Daoy (cell line): ENCODE measurements at regions not wholly inside any gene's neighbourhood (a gene's known extent, or its start where the extent isn't known, plus 50 kb on each side); places are given as distances from the start of the nearest gene placed in this dataset.
A peak's percentile ranks its signal among the peaks of the same experiment; 100 is the strongest.
"Not testable (repeated sequence)": the region's sequence is repeated elsewhere in the genome, so short reads cannot be mapped to it uniquely, and the experiment has no call there.

Experiments
- DNase-seq: peaks from one replicate; pipeline ENCODE4 v3.0.0-alpha.2; 2015; ENCODE audit warnings: low read depth

GRCh38 chr7:131646203-131646602, 89.8 kb upstream of the PODXL start:
- no peak for DNase-seq

DNA sequence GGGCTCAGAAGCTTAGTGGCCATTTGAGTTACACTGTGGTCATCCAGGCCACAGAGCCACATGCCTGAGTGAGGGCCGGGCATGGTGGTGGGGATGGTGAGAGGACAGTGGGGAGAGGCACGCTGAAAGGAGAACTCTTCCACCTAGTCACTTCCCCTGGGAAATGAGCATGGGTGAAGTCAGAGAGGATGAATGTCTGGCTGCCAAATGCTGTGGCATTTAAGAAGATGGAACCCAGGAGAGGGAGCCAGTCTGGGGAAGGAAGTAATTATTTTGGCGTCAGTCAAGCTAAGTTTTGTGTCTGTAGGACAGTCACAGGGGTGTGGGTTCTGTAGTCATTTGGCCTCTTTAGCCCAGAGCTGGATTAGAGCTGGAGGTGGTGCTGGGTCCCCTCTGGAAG, 86.0 kb upstream of the PODXL start:
- no peak for DNase-seq

- no peak for DNase-seq
These were observed 84.3 kb upstream of the PODXL start for GRCh38 chr7:131640686-131641085.

DNA sequence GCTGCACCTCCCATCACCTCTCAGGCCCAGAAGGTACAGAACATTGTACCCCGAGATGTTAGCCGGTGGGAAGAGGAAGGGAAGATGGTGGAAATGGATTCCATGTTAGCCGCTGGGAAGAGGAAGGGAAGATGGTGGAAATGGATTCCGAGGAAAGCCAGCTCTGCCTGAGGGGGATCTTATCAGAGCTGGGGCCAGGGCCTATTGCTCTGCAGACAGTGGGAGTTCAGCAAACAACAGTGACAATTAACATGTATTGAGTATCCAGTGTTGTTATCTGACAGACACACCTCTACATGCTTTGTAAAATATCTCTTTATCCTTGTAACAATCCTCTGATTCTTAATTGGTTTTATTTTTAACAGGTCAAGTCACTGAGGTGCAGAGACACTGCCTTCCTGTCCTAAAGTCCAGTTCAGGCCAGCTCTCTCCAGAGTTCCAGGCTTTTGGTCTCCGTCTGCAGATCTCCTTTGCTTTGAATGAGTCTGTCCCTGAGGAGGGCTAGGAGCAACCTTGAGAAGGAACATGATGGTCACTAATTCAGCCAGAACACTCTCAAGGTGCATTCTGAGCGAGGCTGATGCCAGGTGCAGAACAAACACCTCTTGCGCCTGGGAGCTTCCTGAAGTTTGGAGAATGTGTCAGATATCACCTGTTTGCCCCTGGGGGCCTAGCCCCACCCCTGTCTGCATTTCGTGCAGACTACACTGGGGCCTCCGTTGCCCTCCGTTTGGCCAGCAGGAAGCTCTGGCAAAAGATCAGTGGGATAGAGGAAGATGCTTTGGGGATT, 82.4 kb upstream of the PODXL start:
- DNase-seq, result no peak

DNA sequence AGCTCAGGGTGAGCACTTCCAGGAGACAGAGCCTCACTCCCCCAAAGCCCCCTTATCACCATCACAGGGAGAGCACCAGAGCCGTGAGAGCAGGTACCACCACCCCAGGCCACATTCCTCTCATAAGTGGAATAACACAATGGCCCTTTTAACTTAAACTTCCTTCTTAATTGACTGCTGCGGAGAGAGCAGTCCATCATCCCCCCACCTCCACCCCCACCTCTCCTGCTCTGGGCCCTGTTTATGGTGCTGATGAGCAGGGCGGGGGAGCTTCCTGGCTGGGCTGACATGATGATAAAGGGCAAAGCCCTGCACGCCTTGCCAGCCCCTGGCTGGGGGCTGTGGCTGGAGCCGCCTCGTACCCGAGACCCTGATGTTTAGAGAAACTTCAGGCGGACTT, 81.4 kb upstream of the PODXL start:
- no peak for DNase-seq

DNA sequence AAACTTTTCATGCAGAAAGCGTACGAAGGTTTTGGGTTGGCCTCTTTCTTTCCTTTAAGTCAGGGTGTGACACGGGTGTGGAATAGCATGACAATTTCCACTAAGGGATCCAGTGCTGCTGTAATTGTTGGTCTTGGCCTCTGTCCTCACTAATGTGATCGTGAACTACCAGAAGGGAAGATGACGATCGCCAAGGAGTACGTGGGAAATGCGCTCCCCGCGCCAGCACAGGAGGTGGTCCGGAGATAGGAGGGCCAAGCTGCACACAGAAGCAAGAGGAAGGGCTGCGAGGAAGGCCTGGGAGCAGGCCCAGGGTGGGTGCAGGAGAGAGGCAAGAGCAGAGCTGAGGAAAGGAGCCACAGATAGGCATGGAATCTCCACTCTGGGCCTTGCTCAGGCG, 79.7 kb upstream of the PODXL start:
- no peak for DNase-seq

GRCh38 chr7:131634197-131634596, 77.8 kb upstream of the PODXL start:
- not testable (repeated sequence) for DNase-seq

DNA sequence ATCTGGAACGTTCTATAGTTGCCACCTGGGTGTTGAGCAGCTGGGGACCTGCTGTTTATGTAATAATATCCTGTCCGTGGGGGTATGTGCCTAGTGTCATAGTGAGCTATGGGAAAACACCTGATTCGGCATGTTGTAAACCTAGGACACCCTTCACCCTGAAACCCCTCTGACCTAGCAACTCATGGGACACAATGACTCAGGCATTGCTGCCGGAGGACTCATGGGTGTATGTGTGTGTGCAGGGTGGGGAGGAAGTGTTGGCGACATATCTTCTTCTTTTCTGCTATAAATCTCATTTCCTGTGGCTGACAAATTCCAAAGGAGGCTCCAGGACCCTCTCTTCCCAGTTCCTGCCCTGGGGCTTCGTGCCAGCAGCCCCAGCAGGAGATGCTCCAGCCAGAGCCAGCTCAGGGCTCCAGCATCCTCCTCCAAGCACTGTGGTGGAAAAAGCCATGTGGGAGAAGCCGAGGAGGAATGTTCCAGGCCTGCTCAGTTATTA, 77.0 kb upstream of the PODXL start:
- DNase-seq, result peak; percentile 96

DNA sequence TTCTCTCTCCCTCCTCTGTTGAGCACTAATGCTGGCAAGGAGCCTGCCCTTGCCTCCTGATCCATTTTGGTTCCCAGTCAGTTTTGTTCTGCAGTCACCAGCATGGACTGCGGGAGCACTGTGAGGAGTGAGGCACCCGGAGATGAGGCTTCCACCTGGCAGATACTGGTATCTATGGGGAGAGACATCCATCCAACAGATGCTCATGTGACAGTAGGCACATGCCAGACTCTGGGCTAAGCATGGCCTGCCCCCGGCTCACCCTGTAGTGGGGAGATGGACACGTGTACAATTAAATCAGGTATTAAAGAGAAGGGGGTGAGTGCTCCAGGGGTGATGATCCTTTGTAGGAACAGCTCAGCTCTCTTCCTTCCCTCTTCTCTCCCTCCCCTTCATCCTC, 74.0 kb upstream of the PODXL start:
- no peak for DNase-seq

DNA sequence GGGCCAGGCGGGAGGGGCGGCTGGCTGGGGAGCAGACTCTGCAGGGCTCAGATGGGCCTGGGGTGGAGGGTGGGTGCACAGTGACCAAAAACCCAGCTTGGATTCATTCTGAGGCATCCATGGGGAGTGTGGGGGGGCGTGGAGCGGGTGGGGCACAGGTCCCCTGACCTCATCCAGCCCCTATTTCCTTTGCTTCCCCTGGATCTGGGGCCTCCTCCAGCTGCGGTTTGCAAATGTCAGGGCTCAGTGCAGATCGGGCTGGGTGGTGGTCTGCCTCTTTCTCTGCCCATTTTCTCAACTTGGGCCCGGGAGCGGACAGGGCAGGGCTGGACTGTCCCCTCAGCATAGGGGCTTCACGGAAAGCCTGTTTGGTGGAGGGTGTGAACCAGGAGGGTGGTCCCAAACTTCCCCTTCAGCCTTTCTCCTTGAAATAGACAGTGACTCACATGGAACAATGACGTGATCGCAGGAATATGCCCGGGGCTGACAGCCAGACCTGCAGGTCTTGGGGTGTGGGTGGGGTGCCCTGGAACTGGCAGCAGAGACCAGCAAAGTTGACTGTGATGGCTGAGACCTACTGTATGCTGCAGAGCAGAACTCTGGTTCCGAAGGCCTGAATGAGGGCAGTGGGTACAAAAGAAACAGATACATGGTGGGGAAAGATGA, 72.9 kb upstream of the PODXL start:
- DNase-seq, result peak; percentile 95

- no peak for DNase-seq
These were observed 72.2 kb upstream of the PODXL start for GRCh38 chr7:131628634-131629033.

GRCh38 chr7:131627735-131628190, 71.3 kb upstream of the PODXL start:
- DNase-seq, result no peak

- DNase-seq, result no peak
These were observed 70.2 kb upstream of the PODXL start for GRCh38 chr7:131626643-131627042.

GRCh38 chr7:131625817-131626372, 69.5 kb upstream of the PODXL start:
- peak; percentile 94 for DNase-seq

DNA sequence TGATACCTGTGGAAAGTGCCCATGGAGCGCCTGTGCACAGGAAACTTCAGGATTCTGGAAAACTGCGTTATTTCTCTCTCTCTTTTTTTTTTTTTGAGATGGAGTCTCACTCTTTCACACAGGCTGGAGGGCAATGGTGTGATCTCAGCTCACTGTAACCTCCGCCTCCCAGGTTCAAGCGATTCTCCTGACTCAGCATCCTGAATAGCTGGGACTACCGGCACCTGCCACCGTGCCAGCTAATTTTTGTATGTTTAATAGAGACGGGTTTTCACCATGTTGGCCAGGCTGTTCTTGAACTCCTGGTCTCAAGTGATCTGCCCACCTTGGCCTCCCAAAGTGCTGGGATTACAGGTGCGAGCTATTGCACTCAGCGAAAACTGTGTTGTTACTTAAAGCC, 68.9 kb upstream of the PODXL start:
- not testable (repeated sequence) for DNase-seq

- no peak for DNase-seq
These were observed 68.1 kb upstream of the PODXL start for GRCh38 chr7:131624536-131624935.

- peak; percentile 79 for DNase-seq
These were observed 66.7 kb upstream of the PODXL start for GRCh38 chr7:131623154-131623553.

DNA sequence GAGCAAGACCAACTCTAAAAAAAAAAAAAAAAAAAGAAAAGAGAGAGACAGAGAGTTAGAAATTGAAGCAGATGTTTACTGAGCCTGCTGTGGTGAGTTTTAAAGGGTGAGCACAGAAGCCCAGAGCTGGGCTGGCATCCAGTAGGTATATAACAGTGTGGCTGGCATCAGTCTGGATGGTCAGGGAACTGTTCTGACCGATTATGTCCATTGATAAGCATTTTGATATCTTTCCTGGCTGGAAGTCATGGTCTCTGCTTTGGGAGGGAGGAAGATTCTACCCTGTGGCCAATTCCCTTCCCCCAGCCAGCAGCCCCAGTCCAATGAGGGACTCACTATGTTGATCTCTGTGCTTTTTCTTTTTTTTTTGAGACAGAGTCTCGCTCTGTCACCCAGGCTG, 65.2 kb upstream of the PODXL start:
- no peak for DNase-seq

- DNase-seq, result peak; percentile 88
These were observed 64.5 kb upstream of the PODXL start for GRCh38 chr7:131620673-131621609.

- DNase-seq, result peak; percentile 84
These were observed 63.2 kb upstream of the PODXL start for GRCh38 chr7:131619336-131620305.

DNA sequence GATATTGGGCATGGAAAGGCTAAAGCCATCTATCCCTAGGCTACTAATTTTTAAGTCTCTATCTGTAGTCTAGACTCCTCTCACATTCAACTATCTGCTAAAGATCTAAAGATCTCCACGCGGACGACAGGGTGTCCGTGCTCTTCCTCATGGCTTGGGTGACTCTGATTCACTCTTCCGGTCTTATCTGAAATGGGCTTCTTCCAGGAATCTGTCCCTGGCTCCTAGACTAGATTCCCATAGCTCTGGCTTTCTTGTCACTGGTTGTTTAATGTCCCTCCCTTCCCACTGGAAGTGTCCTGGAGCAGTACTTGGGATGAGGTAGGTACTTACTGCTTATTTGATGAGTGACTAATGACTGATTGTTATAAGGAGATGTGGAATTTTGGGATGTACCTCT, 62.0 kb upstream of the PODXL start:
- no peak for DNase-seq
